CD4-positive, alpha-beta T cell treated with Interleukin-17A for 4 hours (primary cell): ENCODE measurements at regions not wholly inside any gene's neighbourhood (a gene's known extent, or its start where the extent isn't known, plus 50 kb on each side); places are given as distances from the start of the nearest gene placed in this dataset.

ENCODE experiments used
- DNase-seq: peaks from one replicate; pipeline ENCODE4 v3.0.0-alpha.2; 2020; ENCODE audit warnings: mixed read lengths

DNA sequence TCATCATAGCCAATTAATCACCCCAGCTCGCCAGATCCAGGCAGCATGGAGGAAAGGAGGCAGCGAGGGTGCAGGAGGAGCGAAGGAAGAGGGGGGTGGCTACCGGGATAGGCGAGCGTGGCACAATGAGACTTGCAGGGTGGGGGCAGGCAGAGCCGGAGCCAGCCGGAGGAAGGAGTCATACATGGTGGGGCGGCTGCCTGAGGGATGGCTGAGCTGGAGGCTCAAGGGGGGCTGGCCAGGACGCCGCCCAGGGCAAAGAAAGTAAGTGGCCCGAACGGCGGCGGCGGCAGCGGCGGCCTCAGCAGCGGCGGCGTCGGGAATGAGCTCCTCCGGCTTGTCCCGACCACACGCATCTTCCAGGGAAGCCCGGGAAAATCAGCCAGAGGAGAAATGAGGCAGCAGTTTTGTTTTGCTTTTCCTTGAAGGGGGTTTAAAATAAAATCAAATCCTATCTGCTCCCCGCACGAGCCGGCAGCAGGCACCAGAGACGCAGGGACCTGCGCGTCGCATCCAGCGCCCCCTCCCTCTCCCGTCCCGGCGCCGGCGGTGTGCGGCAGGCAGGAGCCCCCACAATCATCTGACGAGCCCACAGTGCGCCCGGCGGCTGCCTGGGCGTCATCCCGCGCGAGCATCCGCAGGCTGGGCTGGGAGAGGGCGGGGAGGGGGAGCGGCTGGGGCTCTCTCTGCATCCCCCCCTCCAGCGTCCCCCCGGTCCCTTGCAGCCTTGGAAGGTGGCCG is 263.6 kb downstream of the CTTN start:
- no peak for DNase-seq

- no peak for DNase-seq
These were observed 264.4 kb downstream of the CTTN start for GRCh38 chr11:70662691-70663098.

- no peak for DNase-seq
These were observed 265.5 kb downstream of the CTTN start for GRCh38 chr11:70663815-70664214.

DNA sequence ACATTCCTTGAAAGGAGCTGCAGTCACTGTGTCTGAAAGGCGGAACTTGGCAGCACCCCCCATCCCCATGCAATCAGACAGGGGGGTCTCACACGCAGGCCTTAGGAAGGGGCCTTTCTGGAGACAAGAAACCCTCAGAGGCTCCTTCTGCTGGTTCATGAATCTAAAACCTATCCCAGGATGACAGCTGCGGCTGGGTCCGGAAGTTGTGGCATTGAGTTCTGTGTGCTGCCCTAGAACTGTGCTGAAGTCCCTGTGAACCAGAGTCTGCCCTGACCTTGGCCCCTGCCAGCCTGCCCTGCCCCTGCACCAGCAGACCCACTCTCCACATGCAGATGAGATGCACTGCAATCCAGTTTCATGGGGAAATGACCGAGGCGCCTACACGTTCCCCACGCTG is 268.0 kb downstream of the CTTN start:
- DNase-seq = no peak

GRCh38 chr11:70667767-70668166 is 269.4 kb downstream of the CTTN start:
- DNase-seq = no peak

DNA sequence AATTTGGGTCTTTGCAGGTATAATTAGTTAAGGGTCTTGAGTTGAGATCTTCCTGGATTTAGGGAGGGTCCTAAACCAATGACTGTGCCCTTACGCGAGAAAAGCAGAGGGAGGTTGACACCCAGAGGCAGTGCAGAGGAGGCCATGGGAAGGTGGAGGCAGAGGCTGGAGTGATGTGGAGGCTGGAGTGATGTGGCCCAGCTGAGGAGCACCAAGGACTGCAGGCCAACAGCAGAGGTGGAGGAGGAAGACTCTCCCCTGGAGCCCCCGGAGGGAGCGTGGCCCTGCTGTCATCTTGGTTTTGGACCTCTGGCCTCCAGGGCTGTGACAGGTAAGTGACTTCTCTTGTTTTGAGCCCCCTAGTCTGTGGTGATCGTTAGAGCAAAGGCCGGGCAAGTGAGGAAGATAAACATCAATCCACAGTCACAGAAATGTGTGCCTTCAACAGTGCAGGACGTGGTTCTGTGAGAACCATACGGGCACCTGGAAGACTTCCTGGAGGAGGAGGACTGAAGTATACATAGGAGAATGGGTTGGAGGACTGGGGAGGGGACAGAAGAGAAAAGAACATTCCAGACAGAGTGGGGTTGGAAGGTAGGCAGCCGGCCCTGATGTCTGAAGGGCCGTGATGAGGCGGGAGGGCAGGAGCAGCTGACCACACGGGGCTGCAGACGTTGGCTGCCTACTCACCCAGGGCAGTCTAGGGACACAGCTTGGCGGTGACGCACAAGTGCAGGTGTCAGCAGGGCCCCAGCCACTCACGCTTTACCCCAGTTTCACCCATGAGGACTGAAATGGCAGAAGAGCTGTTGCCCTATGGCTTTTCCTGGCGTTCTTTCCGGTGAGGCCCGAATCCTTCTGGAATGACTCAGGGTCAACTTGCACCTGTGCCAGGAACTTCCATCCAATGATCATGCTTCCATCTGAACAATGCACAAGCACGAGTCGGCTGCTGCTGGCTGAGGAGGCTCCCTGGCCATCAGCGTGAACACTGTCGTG is 270.2 kb downstream of the CTTN start:
- no peak for DNase-seq

GRCh38 chr11:70669281-70669680 is 271.0 kb downstream of the CTTN start:
- no peak for DNase-seq

GRCh38 chr11:70669871-70670675 is 271.7 kb downstream of the CTTN start:
- no peak for DNase-seq

GRCh38 chr11:70670676-70671034 is 272.3 kb downstream of the CTTN start:
- DNase-seq = no peak

GRCh38 chr11:70671083-70671482 is 272.8 kb downstream of the CTTN start:
- no peak for DNase-seq

- DNase-seq = no peak
These were observed 273.3 kb downstream of the CTTN start for GRCh38 chr11:70671611-70672010.

DNA sequence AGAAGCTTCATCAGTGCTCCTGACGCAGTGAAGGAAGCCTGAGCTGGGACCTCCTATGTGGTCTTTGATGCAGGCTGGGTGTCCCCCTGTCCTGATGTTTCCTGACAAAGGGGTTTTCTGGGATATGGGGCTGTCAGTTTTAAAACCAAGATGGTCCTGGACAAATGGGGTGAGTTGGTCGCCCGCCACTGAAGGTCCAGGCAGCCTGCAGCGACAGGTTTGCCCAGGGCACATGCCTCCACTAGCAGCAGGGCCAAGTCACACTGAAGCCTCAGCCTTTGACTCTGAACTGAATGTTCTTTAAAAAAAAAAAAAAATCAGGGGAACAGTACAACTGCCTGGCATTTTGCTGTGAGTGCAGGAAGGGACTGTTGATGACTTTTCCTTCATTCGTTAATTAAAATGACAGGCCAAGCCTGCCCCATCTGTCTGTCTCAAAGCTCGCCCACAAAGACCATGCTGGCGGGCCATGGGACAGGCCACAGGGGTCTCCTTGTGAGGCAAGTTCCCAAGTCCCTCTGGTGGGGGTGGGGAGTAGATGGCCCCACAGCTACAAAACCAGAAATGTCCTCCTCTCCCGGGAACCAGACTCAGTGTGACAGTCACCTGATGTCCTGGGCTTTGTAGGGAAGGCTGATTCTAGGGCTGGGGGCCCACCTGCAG is 274.8 kb downstream of the CTTN start:
- no peak for DNase-seq

DNA sequence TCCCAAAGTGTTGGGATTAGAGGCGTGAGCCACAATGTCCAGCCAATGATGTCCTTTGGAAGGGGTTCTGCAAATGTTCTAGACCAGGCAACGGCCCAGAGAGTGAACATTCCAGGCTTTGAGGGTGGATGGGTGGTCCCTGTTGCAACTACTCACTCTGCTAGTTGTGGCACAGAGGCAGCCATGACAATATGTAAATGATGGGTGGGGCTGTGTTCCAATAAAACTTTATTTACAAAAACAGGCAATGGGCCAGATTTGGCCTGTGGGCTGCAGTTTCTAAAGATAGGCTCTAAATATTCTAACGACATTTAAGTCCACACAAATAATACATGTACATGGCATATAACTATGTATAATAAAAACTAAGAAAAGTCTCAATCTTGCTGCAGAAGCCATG is 276.3 kb downstream of the CTTN start:
- DNase-seq = no peak

GRCh38 chr11:70675697-70676374 is 277.5 kb downstream of the CTTN start:
- DNase-seq = no peak

- DNase-seq = no peak
These were observed 279.0 kb downstream of the CTTN start for GRCh38 chr11:70677232-70677916.

GRCh38 chr11:70678931-70679900 is 280.9 kb downstream of the CTTN start:
- DNase-seq = no peak

- DNase-seq = no peak
These were observed 282.5 kb downstream of the CTTN start for GRCh38 chr11:70680781-70681281.

DNA sequence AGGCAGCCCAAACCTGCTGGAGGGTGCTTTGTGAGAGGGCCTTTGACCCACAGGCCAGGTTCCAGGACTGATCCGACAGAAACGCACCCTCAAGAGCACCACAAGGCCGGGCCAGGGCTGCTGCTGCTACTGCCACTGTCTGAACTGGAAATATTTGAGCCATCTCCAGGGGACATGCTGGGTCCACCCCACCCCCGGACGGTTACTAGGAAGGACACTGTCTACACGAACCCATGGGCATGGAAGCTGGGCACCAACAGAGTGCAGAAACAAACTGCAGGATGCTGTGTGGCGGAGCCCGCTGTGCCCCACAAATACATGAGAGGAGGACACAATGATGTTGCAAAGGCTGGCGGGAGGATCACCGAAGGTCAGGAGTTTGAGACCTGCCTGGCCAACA is 283.7 kb downstream of the CTTN start:
- no peak for DNase-seq

DNA sequence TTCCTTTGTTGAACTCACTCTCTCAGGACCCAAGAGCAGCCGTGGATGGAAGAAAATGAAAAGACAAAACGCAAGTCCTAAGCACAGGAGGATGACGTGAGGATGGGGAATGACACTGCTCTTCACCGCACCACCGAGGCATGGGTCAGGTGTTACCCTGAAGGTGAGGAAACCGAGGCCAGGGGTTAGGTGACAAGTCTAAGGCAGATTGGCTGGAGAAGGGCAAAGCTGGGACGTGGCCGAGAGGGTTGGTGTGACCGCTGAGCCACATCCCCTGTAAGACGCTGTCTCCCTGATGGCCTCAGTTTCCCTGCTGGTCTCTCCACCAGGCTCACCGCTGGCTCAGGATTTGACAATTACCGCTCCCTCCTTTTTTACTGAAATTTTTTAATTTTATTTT is 284.4 kb downstream of the CTTN start:
- DNase-seq = no peak

GRCh38 chr11:70687716-70688115 is 289.4 kb downstream of the CTTN start:
- no peak for DNase-seq
